ENCODE measurements at regions not wholly inside any gene's neighbourhood (a gene's known extent, or its start where the extent isn't known, plus 50 kb on each side); places are given as distances from the start of the nearest gene placed in this dataset.
"Not testable (repeated sequence)": the region's sequence is repeated elsewhere in the genome, so short reads cannot be mapped to it uniquely, and the experiment has no call there.

DNA sequence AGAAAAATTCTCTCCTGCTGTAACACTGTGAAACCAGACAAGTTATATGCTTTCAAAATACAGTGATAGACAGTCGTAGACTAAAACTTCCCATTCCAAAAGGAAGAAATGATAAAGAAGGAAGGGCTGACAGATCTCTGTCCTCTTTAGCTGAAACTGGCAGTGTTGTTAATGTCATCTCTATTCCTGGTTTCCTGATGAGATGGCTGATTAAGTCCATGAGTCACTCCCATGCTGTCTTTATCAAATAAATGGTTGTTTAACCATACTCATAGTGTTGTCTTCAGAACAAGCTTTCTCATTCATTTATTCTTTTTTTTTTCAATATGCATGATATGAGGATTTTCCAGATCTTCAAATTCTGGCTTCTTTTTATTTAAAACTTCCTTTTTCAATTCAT lies 952.2 kb upstream of the WWC1 start:
- DNase-seq = no peak

DNA sequence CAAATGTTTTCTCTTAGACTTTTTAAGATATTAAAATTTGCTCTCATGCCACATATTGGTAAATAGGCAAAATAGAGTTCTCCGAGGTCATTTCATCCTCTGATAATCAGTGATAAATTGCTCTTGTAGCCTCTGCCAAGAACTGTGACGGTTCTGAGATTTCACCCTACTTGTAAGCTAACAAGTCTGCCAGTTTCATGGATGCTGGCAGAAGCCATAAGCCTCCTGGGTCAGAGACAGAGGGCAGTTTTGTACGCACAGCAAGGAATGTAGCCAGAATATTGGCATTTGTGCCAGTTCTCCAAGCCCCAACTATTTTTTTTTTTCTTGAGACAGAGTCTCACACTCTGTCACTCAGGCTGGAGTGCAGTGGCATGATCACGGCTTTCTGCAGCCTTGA lies 945.0 kb upstream of the WWC1 start:
- DNase-seq = no peak

DNA sequence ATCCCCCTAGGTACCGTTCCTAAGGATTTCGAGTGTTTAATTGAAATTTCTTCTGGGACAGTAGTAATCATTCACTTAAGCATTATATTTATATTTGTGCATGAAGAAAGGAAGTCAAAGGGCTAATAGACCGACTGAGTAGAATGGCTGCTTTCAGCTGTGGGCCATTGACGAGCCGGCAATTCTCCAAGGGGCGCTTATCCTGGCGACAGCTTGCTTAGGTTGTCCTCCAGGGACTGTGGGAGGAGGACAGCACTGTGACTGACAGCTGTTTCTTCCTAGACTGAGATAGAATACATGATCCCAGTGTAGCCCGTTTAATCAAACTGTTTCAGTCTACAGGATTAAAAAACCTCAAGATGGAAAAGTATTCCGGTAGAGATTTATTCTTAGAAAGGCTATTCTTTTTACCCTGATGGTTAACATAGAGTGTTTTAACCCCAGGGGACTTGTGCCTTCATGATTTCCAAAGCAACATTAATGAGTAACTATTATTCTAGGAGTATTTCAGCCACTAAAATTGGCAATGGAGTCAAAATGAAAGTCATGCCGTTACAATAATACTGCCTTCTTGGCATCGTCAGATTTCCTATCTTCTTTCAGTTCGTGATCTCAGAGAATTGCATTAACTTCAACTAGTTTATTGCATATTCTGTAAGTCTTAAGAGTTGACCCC lies 943.1 kb upstream of the WWC1 start:
- DNase-seq = no peak

DNA sequence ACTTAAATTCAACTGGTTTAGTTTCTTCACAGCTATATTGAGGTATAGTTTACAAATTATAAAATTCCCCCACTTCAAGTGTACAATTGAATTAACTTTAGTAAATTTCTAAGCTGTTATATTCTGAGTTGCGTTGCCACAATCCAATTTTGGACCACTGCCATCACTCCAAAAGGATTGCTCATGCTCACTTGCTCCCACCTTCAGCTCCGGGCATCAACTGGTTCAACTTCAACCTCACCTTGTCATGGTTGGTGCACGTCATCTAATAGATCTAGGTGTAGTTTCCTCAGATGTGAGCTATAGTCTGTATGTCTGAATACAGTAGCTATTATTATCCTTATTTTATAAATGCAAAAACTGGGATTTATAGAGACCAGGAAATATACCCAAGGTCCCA lies 942.5 kb upstream of the WWC1 start:
- no peak for DNase-seq

DNA sequence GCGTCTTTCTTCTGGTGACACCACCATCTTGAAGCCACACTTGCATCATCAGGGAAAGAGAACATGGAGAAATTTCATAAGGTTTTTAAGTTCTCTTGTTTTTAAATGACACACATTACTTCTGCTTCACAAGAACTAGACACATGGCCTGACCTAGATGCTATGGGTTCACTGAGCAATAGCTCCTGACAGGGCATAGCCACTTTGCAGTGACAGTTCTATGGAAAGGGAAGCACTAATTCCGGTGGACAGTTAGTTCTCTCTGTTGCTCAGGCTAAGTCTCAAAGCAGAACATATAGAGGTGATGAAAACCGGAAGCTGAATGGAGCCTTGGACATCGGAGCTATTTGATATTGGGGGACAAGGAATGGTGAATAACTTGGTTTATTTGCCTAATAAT lies 940.1 kb upstream of the WWC1 start:
- no peak for DNase-seq

DNA sequence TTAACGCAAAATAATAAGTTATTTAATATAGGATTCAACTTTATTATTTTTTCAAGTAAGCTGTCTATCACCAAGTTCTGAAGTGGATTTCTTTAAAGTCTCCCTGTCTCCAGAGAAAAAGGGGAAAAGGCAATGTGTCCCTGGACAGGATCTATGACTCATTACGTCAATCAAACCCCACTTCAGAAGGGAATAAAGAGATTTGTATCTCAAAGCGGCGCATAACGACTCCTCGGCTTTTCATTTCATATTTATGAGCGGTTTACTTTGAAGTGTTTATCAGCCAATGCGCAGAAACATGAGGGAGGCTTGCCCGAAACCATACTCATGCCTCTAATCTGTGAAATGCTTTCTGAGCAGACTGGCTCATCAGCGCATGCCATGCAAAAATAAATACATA lies 938.6 kb upstream of the WWC1 start:
- DNase-seq = no peak

DNA sequence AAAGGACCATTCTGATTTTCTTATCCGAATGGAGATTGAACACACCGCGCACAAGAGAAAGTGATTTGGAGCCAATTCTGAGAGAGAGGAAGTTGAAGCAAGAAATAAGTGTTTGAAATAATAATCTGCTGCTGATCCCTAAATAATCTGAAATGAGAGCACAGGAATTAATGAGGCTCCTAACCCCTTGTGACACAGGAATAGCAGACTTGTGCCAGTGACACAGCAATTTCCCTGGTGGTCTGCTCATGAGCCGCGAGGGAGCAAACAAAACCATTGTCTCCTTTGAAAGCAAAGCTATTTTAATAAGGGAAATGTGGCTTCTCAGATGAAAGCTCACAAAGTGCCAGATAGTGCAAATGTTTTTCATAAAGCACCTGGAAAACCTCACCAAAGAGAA lies 936.1 kb upstream of the WWC1 start:
- DNase-seq = no peak

DNA sequence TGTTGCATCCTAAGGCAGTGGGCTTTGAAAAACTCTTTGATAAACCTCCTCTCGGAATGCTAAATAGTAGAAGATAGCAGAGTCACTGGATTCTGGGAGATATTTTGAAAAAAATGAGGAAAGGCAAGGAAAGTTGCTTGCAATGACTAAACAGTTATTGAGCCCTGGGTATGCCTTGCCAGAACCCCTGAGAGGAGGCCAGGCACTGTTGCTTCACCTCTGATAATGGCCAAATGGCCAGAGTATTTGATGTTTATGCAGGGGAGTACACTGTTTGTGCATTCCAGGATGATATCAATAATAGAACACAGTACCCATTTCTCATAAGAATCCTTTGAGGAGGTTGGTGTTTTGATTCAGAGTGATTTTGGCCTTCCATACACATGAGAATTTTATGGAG lies 935.1 kb upstream of the WWC1 start:
- no peak for DNase-seq

DNA sequence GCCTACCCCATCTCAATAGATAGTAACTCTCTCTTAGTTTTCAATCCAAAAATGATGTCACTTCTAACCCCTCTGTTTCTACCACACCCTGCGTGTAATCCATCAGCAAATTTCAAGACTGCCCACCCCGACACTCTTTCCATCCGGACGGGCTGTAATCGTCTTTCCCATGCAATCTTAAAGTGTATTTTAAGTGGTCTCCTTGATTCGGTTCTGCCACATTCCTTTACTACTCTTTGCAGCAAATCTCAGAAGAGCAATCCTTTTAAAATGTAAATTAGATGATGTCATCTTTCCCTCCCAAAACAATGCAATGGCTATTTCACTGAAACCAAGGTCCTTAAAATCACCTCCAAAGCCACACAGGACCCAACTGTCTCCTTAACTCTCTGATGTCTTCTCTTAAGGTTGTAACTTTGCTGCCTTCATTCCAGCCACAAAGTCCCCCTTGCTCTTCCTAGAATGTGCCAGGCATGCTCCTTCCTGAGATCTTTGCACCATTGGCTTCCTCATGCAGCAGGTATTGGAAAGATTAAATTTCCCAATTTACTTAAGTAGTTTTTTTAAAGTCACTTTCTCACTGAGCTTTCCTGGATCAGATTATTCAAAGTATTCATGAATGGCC lies 932.5 kb upstream of the WWC1 start:
- DNase-seq = no peak

DNA sequence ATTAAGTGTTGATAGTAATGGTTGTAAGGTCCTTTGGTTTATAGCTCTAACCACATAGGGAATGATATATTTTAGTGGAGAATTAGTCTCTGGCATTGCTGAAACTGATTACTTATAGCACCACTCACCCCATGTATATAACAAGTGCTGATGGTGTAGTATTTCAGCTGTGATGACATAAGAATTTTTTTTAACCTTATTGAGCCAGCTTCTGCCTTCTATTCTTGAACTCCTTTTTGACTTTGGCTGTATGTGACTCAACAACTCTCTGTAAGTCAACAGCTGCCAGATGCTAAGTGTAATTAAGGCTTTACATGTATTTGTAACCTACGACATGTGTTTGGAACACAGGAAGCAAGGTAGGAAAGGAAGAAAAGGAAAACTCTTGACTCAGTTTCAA lies 929.6 kb upstream of the WWC1 start:
- no peak for DNase-seq

DNA sequence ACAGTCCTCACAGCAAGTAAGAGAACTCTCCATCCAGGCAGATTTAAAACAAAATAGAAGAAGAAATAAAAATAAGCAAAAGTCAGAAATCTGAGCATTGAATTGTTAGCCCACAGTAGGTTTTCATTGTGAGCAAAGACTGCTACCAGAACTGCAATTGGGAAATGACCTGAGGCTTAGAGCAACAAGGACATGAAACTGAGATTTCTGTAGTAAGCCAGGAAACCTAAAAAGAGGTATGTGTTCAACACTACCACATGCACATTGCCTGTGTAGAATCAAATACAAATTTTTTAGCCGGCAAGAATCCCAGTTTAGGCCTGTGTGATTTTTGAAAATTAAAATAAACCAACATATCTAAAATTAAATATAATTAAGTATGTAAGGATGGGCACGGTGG lies 928.4 kb upstream of the WWC1 start:
- no peak for DNase-seq

DNA sequence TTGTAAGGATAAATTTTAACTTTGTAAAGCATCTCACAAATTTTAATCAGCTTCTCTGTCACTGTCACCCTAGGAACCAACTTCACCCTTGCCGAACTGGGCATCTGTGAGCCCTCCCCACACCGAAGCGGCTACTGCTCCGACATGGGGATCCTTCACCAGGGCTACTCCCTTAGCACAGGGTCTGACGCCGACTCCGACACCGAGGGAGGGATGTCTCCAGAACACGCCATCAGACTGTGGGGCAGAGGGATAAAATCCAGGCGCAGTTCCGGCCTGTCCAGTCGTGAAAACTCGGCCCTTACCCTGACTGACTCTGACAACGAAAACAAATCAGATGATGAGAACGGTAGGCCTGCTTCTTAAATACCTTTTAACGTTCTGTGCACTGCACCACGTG lies 916.3 kb upstream of the WWC1 start:
- no peak for DNase-seq

DNA sequence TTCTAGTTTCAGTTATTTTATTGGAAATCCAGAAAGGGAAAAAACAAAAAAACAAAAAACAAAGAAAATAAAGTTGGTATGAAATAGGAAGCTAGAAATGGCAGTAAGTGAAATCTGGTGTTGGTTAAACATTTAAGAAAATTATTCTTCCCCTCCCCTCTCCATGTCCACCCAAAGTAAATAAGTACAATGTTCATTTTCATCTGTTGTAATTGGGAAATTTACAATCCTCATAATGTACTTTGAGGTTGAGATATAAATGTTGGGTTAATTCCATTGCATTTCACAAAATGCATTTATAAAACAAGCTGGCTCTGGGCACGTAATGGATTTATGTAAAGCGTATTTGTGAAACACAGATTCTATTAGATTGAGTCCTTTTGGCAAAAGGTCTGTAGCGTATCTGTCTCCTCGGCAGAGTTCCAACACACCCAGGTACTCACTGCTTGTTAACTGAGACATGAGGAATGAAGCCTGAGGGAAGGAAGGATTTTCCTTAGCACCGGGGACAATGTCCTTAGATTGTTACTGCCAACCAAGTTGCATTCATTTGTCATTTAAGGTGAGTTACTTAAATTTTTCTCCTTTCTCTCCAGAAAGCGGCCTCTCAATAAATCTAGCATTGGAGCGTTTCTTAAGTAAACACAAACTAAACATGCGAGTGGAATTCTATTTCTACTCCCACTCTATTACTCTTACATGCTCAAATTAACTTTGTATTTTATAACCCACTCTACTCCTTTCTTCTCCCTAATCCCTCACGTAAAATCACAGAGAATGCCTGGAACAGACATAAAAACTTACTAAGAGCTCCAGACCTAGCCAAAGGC lies 912.3 kb upstream of the WWC1 start:
- no peak for DNase-seq

DNA sequence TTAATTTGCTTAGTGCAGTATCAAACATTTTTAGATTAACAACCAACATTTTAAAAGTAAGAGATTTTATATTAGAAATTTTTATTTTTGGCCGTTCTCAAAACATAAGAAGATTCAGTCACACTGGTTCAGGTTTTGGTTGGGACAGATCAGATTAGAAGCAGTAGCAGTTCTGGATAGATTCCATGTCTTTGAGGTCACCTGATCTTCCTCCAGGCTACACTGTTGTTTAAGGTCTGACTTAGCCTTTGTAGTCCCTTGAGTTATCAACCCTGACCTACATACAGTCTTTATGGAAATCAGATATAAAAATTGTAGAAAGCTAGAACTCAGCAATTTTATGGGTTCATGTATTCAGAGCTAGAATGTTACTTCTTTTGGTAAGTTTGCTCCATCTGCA lies 910.0 kb upstream of the WWC1 start:
- no peak for DNase-seq

DNA sequence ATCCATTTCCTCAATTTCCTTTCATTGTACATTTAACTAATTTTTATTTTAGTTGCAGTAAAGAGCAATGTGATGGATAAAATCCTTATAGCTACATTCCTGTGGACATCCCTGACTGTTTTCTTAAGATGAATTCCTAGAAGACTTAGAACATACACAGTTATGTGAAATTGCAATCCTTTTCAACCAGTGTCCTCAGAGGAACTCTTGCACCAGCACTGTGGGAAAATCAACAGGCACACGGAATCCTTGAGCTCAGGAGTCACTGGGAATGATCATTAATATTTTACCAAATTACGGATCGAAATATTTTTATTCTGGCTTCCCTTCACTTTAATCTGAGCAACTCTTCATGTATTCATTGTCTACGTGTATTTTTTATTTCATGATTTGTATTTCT lies 901.9 kb upstream of the WWC1 start:
- no peak for DNase-seq

DNA sequence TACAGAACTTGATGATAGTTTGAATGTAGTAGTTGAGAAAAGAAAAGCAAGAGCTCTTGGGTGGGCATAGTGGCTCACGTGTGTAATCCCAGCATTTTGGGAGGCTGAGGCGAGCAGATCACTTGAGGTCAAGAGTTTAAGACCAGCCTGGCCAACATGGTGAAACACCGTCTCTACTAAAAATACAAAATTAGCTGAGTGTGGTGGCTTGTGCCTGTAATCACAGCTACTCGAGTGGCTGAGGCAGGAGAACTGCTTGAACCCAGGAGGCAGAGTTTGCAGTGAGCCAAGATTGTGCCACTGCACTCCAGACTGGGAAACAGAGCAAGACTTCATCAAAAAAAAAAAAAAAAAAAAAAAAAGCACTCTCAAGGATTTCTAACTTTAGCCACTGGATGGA lies 900.2 kb upstream of the WWC1 start:
- not testable (repeated sequence) for DNase-seq

DNA sequence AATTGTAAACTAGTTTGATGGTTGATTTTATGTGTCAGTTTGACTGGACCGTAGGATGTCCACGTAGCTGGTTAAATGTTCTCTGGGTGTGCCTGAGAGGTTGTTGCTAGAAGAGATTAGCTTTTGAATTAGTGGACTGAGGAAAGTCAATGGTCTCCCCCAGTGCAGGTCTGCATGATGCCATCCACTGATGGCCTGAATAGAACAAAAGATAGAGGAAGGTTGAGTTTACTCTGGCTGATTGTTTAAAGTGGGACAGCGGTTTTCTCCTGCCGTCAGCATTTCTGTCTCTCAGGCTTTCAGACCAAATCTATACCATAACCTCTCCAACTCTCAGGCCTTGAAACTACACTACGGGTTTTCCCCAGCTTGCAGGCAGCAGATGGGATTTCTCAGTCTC lies 899.2 kb upstream of the WWC1 start:
- no peak for DNase-seq

DNA sequence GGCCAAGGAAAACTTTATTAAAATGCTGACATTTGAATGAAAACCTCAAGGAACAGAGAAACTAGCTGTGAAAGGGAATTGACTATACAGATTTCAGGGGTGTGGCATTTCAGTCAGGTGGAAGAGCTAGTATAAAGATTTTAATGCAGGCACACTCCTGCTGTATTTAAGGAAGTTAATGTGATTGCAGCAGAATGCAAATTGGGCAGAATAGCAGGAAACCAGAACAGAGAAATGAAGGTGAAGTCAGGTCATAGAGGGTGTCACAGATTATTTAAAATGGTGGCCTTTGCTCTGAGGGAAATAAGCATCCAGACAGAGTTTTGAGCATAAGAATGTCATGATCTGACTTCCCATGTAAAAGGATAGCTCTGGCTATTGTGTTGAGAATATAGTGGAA lies 898.1 kb upstream of the WWC1 start:
- DNase-seq = no peak

DNA sequence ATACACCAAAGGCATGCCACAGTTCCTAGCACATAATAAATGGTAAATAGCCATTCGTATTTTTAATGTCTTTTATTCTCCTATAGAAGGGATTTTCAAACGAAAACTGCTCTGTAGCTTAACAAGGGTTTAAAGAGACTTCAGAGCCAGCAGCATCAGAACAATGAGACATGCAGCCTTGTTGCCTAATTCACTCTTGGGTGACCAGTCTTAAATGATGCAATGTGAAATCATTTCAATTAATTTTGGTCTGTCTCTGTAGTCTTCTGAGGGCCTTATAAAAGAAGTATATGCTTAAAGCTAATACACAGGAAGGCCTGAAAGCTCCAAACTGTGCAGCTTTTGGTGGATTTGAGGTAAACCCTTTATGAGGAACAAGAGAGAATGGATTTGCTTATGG lies 888.8 kb upstream of the WWC1 start:
- no peak for DNase-seq

DNA sequence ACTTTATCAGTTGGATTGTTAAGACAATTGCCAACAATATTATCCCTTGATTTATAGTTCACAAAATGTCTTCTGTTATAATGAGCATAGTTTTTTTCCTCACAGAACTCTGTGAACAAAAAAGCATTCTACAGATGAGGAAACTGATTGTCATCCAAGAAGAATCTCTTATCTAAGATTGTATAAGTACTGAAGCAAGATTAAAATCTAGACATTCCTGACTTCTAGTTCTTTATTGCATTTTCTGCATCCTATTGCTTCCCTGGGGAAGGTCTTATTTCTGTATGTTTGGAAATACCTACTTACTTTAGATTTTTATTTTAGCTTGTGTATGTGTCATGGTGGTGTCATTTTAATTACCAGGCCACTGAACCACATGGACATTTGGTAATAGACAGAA lies 884.9 kb upstream of the WWC1 start:
- no peak for DNase-seq

DNA sequence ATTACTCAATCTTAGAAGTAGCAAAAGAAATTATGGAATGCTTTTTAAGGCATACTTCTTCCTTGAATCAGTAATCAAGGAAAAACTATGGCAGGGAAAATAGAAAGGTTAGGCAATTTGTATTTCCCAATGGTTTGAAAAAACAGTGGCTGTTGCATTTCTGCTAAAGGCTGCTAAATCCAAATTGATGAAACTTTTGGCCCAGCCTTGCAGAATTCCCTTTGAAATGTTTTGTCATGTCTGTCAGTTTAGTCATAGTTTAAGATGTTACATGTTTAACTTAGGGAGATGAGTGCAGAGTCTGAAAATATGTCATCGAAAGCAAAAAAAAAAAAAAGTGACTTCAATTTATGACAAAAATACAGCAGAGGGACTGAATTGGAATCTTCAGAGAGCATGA lies 878.9 kb upstream of the WWC1 start:
- no peak for DNase-seq

DNA sequence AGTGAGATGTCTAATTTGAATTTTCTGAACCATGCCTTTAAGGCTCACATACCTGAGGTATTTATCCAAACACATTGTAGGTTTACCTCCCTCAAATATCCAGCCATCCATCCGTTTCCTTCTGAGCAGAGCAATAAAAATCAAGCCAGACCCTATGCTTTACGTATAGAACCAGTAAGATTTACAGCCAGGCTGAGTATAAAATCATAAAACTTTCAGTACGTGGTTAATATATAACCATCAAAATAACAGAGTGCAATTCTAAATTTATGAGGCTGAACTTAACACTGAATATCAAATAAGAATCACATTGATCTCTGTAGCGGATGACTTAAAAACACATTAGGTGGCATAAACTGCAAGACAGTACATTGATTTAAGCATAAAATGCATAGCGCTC lies 877.9 kb upstream of the WWC1 start:
- DNase-seq = no peak

DNA sequence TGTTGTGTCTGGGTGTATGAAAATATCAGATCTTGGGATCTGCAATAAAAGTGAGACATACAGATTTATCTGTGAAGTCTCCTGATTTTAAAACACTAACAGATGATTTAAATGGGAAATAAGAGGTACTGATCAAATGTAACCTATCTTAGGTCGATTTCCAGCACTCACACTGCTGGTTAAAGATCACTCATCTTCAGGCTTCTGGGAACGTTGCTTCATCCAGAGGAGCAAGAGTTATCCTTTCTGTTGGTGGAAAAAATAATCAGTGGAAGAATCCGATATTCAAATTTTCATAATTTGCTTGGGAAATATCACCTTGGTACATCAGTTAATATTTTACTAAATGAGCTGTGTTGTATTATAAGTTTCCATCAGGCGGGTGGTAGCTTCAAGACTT lies 876.8 kb upstream of the WWC1 start:
- DNase-seq = no peak

Measured in dermis blood vessel endothelial cell (primary cell).